ENCODE measurements at regions not wholly inside any gene's neighbourhood (a gene's known extent, or its start where the extent isn't known, plus 50 kb on each side); places are given as distances from the start of the nearest gene placed in this dataset.

- TF ChIP-seq POLR2AphosphoS5 (IDR thresholded peaks at IDR 0.05; ENCODE audit: low read depth, low read length) (no peak), FOXP2 (optimal IDR thresholded peaks at IDR 0.05; ENCODE audit: borderline replicate concordance, extremely low read depth, extremely low read length, insufficient read depth) (no peak), TAF1 (IDR thresholded peaks at IDR 0.05; ENCODE audit: borderline replicate concordance, insufficient read depth, low read length) (no peak)
These were observed 65.9 kb upstream of the LCTL start for GRCh38 chr15:66631616-66632263.

GRCh38 chr15:66633041-66633937 is 67.5 kb upstream of the LCTL start:
- TF ChIP-seq FOXP2 (optimal IDR thresholded peaks at IDR 0.05; ENCODE audit: borderline replicate concordance, extremely low read depth, extremely low read length, insufficient read depth) (no peak), TAF1 (IDR thresholded peaks at IDR 0.05; ENCODE audit: borderline replicate concordance, insufficient read depth, low read length) (no peak), POLR2AphosphoS5 (IDR thresholded peaks at IDR 0.05; ENCODE audit: low read depth, low read length) (no peak), SIN3A (IDR thresholded peaks at IDR 0.05; ENCODE audit: borderline replicate concordance, insufficient read depth, low read length) (no peak), REST (IDR thresholded peaks at IDR 0.05; ENCODE audit: insufficient read depth in 1 of 2, low read depth in 2 of 2, low read length in 2 of 2) (no peak)

- no peak for TF ChIP-seq REST (IDR thresholded peaks at IDR 0.05; ENCODE audit: insufficient read depth in 1 of 2, low read depth in 2 of 2, low read length in 2 of 2)
These were observed 68.1 kb upstream of the LCTL start for GRCh38 chr15:66633938-66634250.

GRCh38 chr15:66634540-66634939 is 67.5 kb upstream of the SMAD6 start:
- TF ChIP-seq REST (IDR thresholded peaks at IDR 0.05; ENCODE audit: insufficient read depth in 1 of 2, low read depth in 2 of 2, low read length in 2 of 2) (no peak), FOXP2 (optimal IDR thresholded peaks at IDR 0.05; ENCODE audit: borderline replicate concordance, extremely low read depth, extremely low read length, insufficient read depth) (no peak), TAF1 (IDR thresholded peaks at IDR 0.05; ENCODE audit: borderline replicate concordance, insufficient read depth, low read length) (no peak), SIN3A (IDR thresholded peaks at IDR 0.05; ENCODE audit: borderline replicate concordance, insufficient read depth, low read length) (no peak), POLR2AphosphoS5 (IDR thresholded peaks at IDR 0.05; ENCODE audit: low read depth, low read length) (no peak)

- TF ChIP-seq SIN3A (IDR thresholded peaks at IDR 0.05; ENCODE audit: borderline replicate concordance, insufficient read depth, low read length) (no peak), TAF1 (IDR thresholded peaks at IDR 0.05; ENCODE audit: borderline replicate concordance, insufficient read depth, low read length) (no peak), POLR2AphosphoS5 (IDR thresholded peaks at IDR 0.05; ENCODE audit: low read depth, low read length) (no peak), REST (IDR thresholded peaks at IDR 0.05; ENCODE audit: insufficient read depth in 1 of 2, low read depth in 2 of 2, low read length in 2 of 2) (no peak), FOXP2 (optimal IDR thresholded peaks at IDR 0.05; ENCODE audit: borderline replicate concordance, extremely low read depth, extremely low read length, insufficient read depth) (no peak)
These were observed 67.0 kb upstream of the SMAD6 start for GRCh38 chr15:66635006-66635405.
